SJSA1 (cell line): ENCODE measurements at regions not wholly inside any gene's neighbourhood (a gene's known extent, or its start where the extent isn't known, plus 50 kb on each side); places are given as distances from the start of the nearest gene placed in this dataset.

Experiments
- DNase-seq, 2 experiments: peaks; one replicate each; pipeline ENCODE4 v3.0.0-alpha.2; 2015 to 2020; ENCODE audit warnings: low spot score in 2 of 2, low read depth in 1 of 2
- H3K27ac ChIP-seq: fragments of 250-450 bp; sonication (Bioruptor Pico); 2 replicates; pipeline ENCODE4 v1.5.1; 2020; ENCODE audit warnings: mild to moderate bottlenecking, moderate library complexity
- H3K27me3 ChIP-seq: fragments of 250-450 bp; sonication (Bioruptor Pico); replicated peaks from 2 replicates; pipeline ENCODE4 v1.5.1; 2020; ENCODE audit warnings: mild to moderate bottlenecking, moderate library complexity
- H3K36me3 ChIP-seq: fragments of 250-450 bp; sonication (Bioruptor Pico); 2 replicates; pipeline ENCODE4 v1.5.1; 2020; ENCODE audit warnings: mild to moderate bottlenecking
- H3K4me1 ChIP-seq: fragments of 250-450 bp; sonication (Bioruptor Pico); replicated peaks from 2 replicates; pipeline ENCODE4 v1.6.1; 2021; ENCODE audit warnings: mild to moderate bottlenecking
- H3K4me3 ChIP-seq: fragments of 250-450 bp; sonication (Bioruptor Pico); 2 replicates; pipeline ENCODE4 v1.5.1; 2020; ENCODE audit warnings: mild to moderate bottlenecking
- H3K9me3 ChIP-seq: fragments of 250-450 bp; sonication (Bioruptor Pico); replicated peaks from 2 replicates; pipeline ENCODE4 v1.5.1; 2020; ENCODE audit warnings: mild to moderate bottlenecking

GRCh38 chr13:47396915-47397314 is 500.1 kb upstream of the HTR2A start:
- Histone ChIP-seq H3K36me3 (no peaks in the 10 kb centered on the region), H3K9me3 (no peaks in the 10 kb centered on the region), H3K4me3 (no peak overlapping the region), H3K27me3 (no peaks in the 10 kb centered on the region), H3K4me1 (peaks cover 7% of the 10 kb centered on the region), H3K27ac (no peak overlapping the region)
- no peak for DNase-seq

- H3K27ac ChIP-seq: no peak overlapping the region
- no peak for DNase-seq
- no peaks in the 10 kb centered on the region for H3K4me1 ChIP-seq
- H3K9me3 ChIP-seq: no peaks in the 10 kb centered on the region
- H3K4me3 ChIP-seq: no peak overlapping the region
- H3K27me3 ChIP-seq: no peaks in the 10 kb centered on the region
- no peaks in the 10 kb centered on the region for H3K36me3 ChIP-seq
Measured at GRCh38 chr13:47374741-47375140, 477.9 kb upstream of the HTR2A start.

- H3K9me3 ChIP-seq: no peaks in the 10 kb centered on the region
- DNase-seq: no peak
- no peaks in the 10 kb centered on the region for H3K36me3 ChIP-seq
- no peak overlapping the region for H3K4me3 ChIP-seq
- H3K4me1 ChIP-seq: no peaks in the 10 kb centered on the region
- no peak overlapping the region for H3K27ac ChIP-seq
- H3K27me3 ChIP-seq: no peaks in the 10 kb centered on the region
Measured at GRCh38 chr13:47372751-47373150, 475.9 kb upstream of the HTR2A start.

GRCh38 chr13:47351798-47352197 is 454.9 kb upstream of the HTR2A start:
- Histone ChIP-seq H3K36me3 (no peaks in the 10 kb centered on the region), H3K4me3 (no peak overlapping the region), H3K27ac (no peak overlapping the region), H3K27me3 (no peaks in the 10 kb centered on the region), H3K4me1 (no peaks in the 10 kb centered on the region), H3K9me3 (no peaks in the 10 kb centered on the region)
- no peak for DNase-seq

GRCh38 chr13:47350334-47351124 is 453.7 kb upstream of the HTR2A start:
- no peak for DNase-seq

GRCh38 chr13:47349211-47349610 is 452.4 kb upstream of the HTR2A start:
- H3K27ac ChIP-seq: no peak overlapping the region
- no peak for DNase-seq
- H3K9me3 ChIP-seq: no peaks in the 10 kb centered on the region
- H3K27me3 ChIP-seq: no peaks in the 10 kb centered on the region
- no peaks in the 10 kb centered on the region for H3K36me3 ChIP-seq
- H3K4me1 ChIP-seq: no peaks in the 10 kb centered on the region
- H3K4me3 ChIP-seq: no peak overlapping the region

More at GRCh38 chr13:47350334-47351124, 453.7 kb upstream of the HTR2A start:
- H3K27ac ChIP-seq: no peak overlapping the region
- H3K9me3 ChIP-seq: no peaks in the 10 kb centered on the region
- no peaks in the 10 kb centered on the region for H3K27me3 ChIP-seq
- no peak overlapping the region for H3K4me3 ChIP-seq
- no peaks in the 10 kb centered on the region for H3K4me1 ChIP-seq
- no peaks in the 10 kb centered on the region for H3K36me3 ChIP-seq

- DNase-seq: no peak
- Histone ChIP-seq H3K27me3 (no peaks in the 10 kb centered on the region), H3K4me1 (no peaks in the 10 kb centered on the region)
Measured at GRCh38 chr13:47337781-47338507, 441.1 kb upstream of the HTR2A start.

GRCh38 chr13:47334173-47334572 is 437.3 kb upstream of the HTR2A start:
- Histone ChIP-seq H3K9me3 (no peaks in the 10 kb centered on the region), H3K27me3 (no peaks in the 10 kb centered on the region), H3K4me3 (no peak overlapping the region), H3K27ac (no peak overlapping the region), H3K36me3 (no peaks in the 10 kb centered on the region), H3K4me1 (no peaks in the 10 kb centered on the region)
- DNase-seq: no peak

More at GRCh38 chr13:47337781-47338507, 441.1 kb upstream of the HTR2A start:
- no peaks in the 10 kb centered on the region for H3K36me3 ChIP-seq
- no peak overlapping the region for H3K27ac ChIP-seq
- no peak overlapping the region for H3K4me3 ChIP-seq
- H3K9me3 ChIP-seq: no peaks in the 10 kb centered on the region

- DNase-seq: no peak
- Histone ChIP-seq H3K27ac (no peak overlapping the region), H3K4me1 (no peaks in the 10 kb centered on the region)
Measured at GRCh38 chr13:47332149-47332548, 435.3 kb upstream of the HTR2A start.

GRCh38 chr13:47330031-47330430 is 433.2 kb upstream of the HTR2A start:
- Histone ChIP-seq H3K9me3 (no peaks in the 10 kb centered on the region), H3K36me3 (no peaks in the 10 kb centered on the region), H3K27ac (no peak overlapping the region), H3K4me3 (no peak overlapping the region), H3K4me1 (no peaks in the 10 kb centered on the region), H3K27me3 (no peaks in the 10 kb centered on the region)
- no peak for DNase-seq

More at GRCh38 chr13:47332149-47332548, 435.3 kb upstream of the HTR2A start:
- Histone ChIP-seq H3K27me3 (no peaks in the 10 kb centered on the region), H3K4me3 (no peak overlapping the region), H3K9me3 (no peaks in the 10 kb centered on the region), H3K36me3 (no peaks in the 10 kb centered on the region)

GRCh38 chr13:47327861-47328260 is 431.0 kb upstream of the HTR2A start:
- H3K36me3 ChIP-seq: no peaks in the 10 kb centered on the region
- no peak overlapping the region for H3K4me3 ChIP-seq
- no peaks in the 10 kb centered on the region for H3K4me1 ChIP-seq
- H3K27me3 ChIP-seq: no peaks in the 10 kb centered on the region
- no peak for DNase-seq
- H3K27ac ChIP-seq: no peak overlapping the region
- H3K9me3 ChIP-seq: no peaks in the 10 kb centered on the region

- Histone ChIP-seq H3K36me3 (no peaks in the 10 kb centered on the region), H3K27ac (no peak overlapping the region), H3K9me3 (no peaks in the 10 kb centered on the region), H3K4me3 (no peak overlapping the region), H3K27me3 (no peaks in the 10 kb centered on the region), H3K4me1 (no peaks in the 10 kb centered on the region)
- no peak for DNase-seq
Measured at GRCh38 chr13:47326061-47326460, 429.2 kb upstream of the HTR2A start.

GRCh38 chr13:47317356-47317755 is 420.5 kb upstream of the HTR2A start:
- H3K4me3 ChIP-seq: no peak overlapping the region
- DNase-seq: no peak
- H3K36me3 ChIP-seq: no peaks in the 10 kb centered on the region
- H3K27me3 ChIP-seq: no peaks in the 10 kb centered on the region
- no peak overlapping the region for H3K27ac ChIP-seq
- no peaks in the 10 kb centered on the region for H3K4me1 ChIP-seq
- H3K9me3 ChIP-seq: no peaks in the 10 kb centered on the region

GRCh38 chr13:47310401-47310800 is 413.5 kb upstream of the HTR2A start:
- no peak overlapping the region for H3K4me3 ChIP-seq
- no peak overlapping the region for H3K27ac ChIP-seq
- no peaks in the 10 kb centered on the region for H3K36me3 ChIP-seq
- no peaks in the 10 kb centered on the region for H3K9me3 ChIP-seq
- no peaks in the 10 kb centered on the region for H3K27me3 ChIP-seq
- no peak for DNase-seq
- no peaks in the 10 kb centered on the region for H3K4me1 ChIP-seq
